ENCODE measurements at regions not wholly inside any gene's neighbourhood (a gene's known extent, or its start where the extent isn't known, plus 50 kb on each side); places are given as distances from the start of the nearest gene placed in this dataset.

- Mint-ChIP-seq H3K4me3 (ENCODE audit: unreplicated experiment) (no peak overlapping the region), H3K36me3 (ENCODE audit: insufficient read depth, unreplicated experiment) (no peaks in the 10 kb centered on the region), H3K9me3 (ENCODE audit: unreplicated experiment) (peaks cover 9% of the 10 kb centered on the region), H3K27me3 (ENCODE audit: insufficient read depth, unreplicated experiment) (peaks cover 14% of the 10 kb centered on the region), H3K4me1 (ENCODE audit: low read depth, unreplicated experiment) (peaks cover 18% of the 10 kb centered on the region), H3K27ac (ENCODE audit: unreplicated experiment) (no peak overlapping the region)
- BruUV-seq (replicated peaks): no TSS peak
- no peak for DNase-seq
- Histone ChIP-seq H3K27me3 (replicated peaks; ENCODE audit: control insufficient read depth, insufficient read depth, low read length) (no peaks in the 10 kb centered on the region), H3K9me3 (no peaks in the 10 kb centered on the region), H3K4me1 (peaks cover 11% of the 10 kb centered on the region), H3K36me3 (ENCODE audit: control insufficient read depth, insufficient read depth, low read length) (no peaks in the 10 kb centered on the region; the same call in 1 of the 2 replicates), H3K4me3 (ENCODE audit: low read depth, low read length) (no peak overlapping the region)
- CTCF ChIA-PET: no interaction called here
- POLR2A ChIA-PET: no interaction called here
- TF ChIP-seq CTCF (IDR thresholded peaks at IDR 0.05; ENCODE audit: insufficient read depth in 1 of 2, low read depth in 1 of 2, low read length in 1 of 2, severe bottlenecking in 1 of 2, unreplicated experiment in 1 of 2): no peak
- intact Hi-C loops (cut with micrococcal nuclease; ENCODE audit: unreplicated experiment): loop anchor here (5.0 kb wide), 1 partner anchor 55 kb away; no protein-coding TSS in a partner anchor
These were observed 68.0 kb downstream of the HHEX start for GRCh38 chr10:92757711-92758104.

- intact Hi-C loops (cut with micrococcal nuclease; ENCODE audit: unreplicated experiment): loop anchor here (5.0 kb wide), 1 partner anchor 54 kb away; no protein-coding TSS in a partner anchor
- TF ChIP-seq CTCF (IDR thresholded peaks at IDR 0.05; ENCODE audit: insufficient read depth in 1 of 2, low read depth in 1 of 2, low read length in 1 of 2, severe bottlenecking in 1 of 2, unreplicated experiment in 1 of 2): no peak
- Histone ChIP-seq H3K9me3 (no peaks in the 10 kb centered on the region), H3K27me3 (replicated peaks; ENCODE audit: control insufficient read depth, insufficient read depth, low read length) (no peaks in the 10 kb centered on the region), H3K4me3 (ENCODE audit: low read depth, low read length) (no peak overlapping the region), H3K36me3 (ENCODE audit: control insufficient read depth, insufficient read depth, low read length) (no peaks in the 10 kb centered on the region; the same call in 1 of the 2 replicates), H3K4me1 (peaks cover 11% of the 10 kb centered on the region)
- POLR2A ChIA-PET: no interaction called here
- Mint-ChIP-seq H3K27ac (ENCODE audit: unreplicated experiment) (no peak overlapping the region), H3K4me3 (ENCODE audit: unreplicated experiment) (no peak overlapping the region), H3K4me1 (ENCODE audit: low read depth, unreplicated experiment) (peaks cover 18% of the 10 kb centered on the region), H3K36me3 (ENCODE audit: insufficient read depth, unreplicated experiment) (no peaks in the 10 kb centered on the region), H3K27me3 (ENCODE audit: insufficient read depth, unreplicated experiment) (peaks cover 15% of the 10 kb centered on the region), H3K9me3 (ENCODE audit: unreplicated experiment) (peaks cover 9% of the 10 kb centered on the region)
- CTCF ChIA-PET: no interaction called here
- no peak for DNase-seq
- no TSS peak for BruUV-seq (replicated peaks)
These were observed 68.8 kb downstream of the HHEX start for GRCh38 chr10:92758594-92758993.

DNA sequence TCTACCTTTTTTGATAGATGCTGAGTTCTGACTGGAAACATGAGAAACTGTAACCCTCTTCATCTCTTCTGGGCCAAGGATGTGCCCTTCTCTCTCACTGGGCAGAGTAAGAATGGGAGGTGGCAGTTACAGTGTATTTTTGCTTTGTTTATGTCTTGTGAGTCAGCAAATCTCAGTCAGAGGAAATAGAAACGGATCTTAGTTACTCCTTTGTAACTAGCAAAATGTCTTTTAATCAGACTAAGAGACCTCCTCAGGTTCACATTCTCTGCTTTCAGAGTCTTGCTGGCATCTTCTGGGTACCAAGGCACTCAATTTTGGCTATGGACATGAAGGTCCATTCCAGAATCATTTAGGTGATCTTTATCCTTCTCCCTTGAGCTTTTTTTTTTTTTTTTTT, 70.9 kb downstream of the HHEX start:
- Histone ChIP-seq H3K4me1 (peaks cover 11% of the 10 kb centered on the region), H3K9me3 (no peaks in the 10 kb centered on the region), H3K4me3 (ENCODE audit: low read depth, low read length) (no peak overlapping the region), H3K36me3 (ENCODE audit: control insufficient read depth, insufficient read depth, low read length) (no peaks in the 10 kb centered on the region), H3K27me3 (replicated peaks; ENCODE audit: control insufficient read depth, insufficient read depth, low read length) (no peaks in the 10 kb centered on the region)
- intact Hi-C loops (cut with micrococcal nuclease; ENCODE audit: unreplicated experiment): no loop called here
- Mint-ChIP-seq H3K9me3 (ENCODE audit: unreplicated experiment) (no peaks in the 10 kb centered on the region), H3K4me3 (ENCODE audit: unreplicated experiment) (no peak overlapping the region), H3K27ac (ENCODE audit: unreplicated experiment) (no peak overlapping the region), H3K36me3 (ENCODE audit: insufficient read depth, unreplicated experiment) (no peaks in the 10 kb centered on the region), H3K27me3 (ENCODE audit: insufficient read depth, unreplicated experiment) (peaks cover 12% of the 10 kb centered on the region), H3K4me1 (ENCODE audit: low read depth, unreplicated experiment) (peaks cover 18% of the 10 kb centered on the region)
- CTCF ChIA-PET: no interaction called here
- TF ChIP-seq CTCF (IDR thresholded peaks at IDR 0.05; ENCODE audit: insufficient read depth in 1 of 2, low read depth in 1 of 2, low read length in 1 of 2, severe bottlenecking in 1 of 2, unreplicated experiment in 1 of 2): no peak
- POLR2A ChIA-PET: no interaction called here
- DNase-seq: no peak
- BruUV-seq (replicated peaks): no TSS peak

Data from Caco-2 (cell line).